Muscle layer of duodenum (tissue), 2 donors: ENCODE measurements at regions not wholly inside any gene's neighbourhood (a gene's known extent, or its start where the extent isn't known, plus 50 kb on each side); places are given as distances from the start of the nearest gene placed in this dataset.

Experiments used
- H3K27ac ChIP-seq: one replicate; pipeline ENCODE4 v1.7.0; 2013; ENCODE audit warnings: mild to moderate bottlenecking, low read length
- H3K27me3 ChIP-seq: one replicate; pipeline ENCODE4 v1.7.0; 2013; ENCODE audit warnings: low read depth, mild to moderate bottlenecking, control low read depth, low read length
- H3K36me3 ChIP-seq, 2 donors: one replicate each; pipeline ENCODE4 v1.7.0; 2013; ENCODE audit warnings: low read length in 2 of 2, control low read depth in 1 of 2, mild to moderate bottlenecking in 1 of 2; ENCODE audit not compliant: insufficient read depth in 2 of 2, control insufficient read depth in 1 of 2
- H3K4me1 ChIP-seq, 2 donors: one replicate each; pipeline ENCODE4 v1.7.0; 2013; ENCODE audit warnings: low read length in 2 of 2, mild to moderate bottlenecking in 2 of 2, control low read depth in 1 of 2, moderate library complexity in 1 of 2; ENCODE audit not compliant: insufficient read depth in 2 of 2, control insufficient read depth in 1 of 2
- H3K4me3 ChIP-seq, 2 donors: one replicate each; pipeline ENCODE4 v1.7.0; 2013; ENCODE audit warnings: low read length in 2 of 2, low read depth in 1 of 2, mild to moderate bottlenecking in 1 of 2
- H3K9me3 ChIP-seq, 2 donors: one replicate each; pipeline ENCODE4 v1.7.0; 2013; ENCODE audit warnings: low read length in 2 of 2, control low read depth in 1 of 2, mild to moderate bottlenecking in 1 of 2; ENCODE audit not compliant: control insufficient read depth in 1 of 2
- donor health status: healthy.

GRCh38 chr6:170096803-170097504 is 193.9 kb downstream of the DLL1 start:
- Histone ChIP-seq H3K9me3 (no peaks in the 10 kb centered on the region), H3K27ac (no peak overlapping the region), H3K36me3 (no peaks in the 10 kb centered on the region), H3K27me3 (no peaks in the 10 kb centered on the region), H3K4me1 (no peaks in the 10 kb centered on the region), H3K4me3 (no peak overlapping the region)

- Histone ChIP-seq H3K27me3 (no peaks in the 10 kb centered on the region), H3K36me3 (no peaks in the 10 kb centered on the region), H3K9me3 (no peaks in the 10 kb centered on the region), H3K4me3 (no peak overlapping the region), H3K4me1 (no peaks in the 10 kb centered on the region), H3K27ac (no peak overlapping the region)
These were observed 194.6 kb downstream of the DLL1 start for GRCh38 chr6:170096191-170096802.

DNA sequence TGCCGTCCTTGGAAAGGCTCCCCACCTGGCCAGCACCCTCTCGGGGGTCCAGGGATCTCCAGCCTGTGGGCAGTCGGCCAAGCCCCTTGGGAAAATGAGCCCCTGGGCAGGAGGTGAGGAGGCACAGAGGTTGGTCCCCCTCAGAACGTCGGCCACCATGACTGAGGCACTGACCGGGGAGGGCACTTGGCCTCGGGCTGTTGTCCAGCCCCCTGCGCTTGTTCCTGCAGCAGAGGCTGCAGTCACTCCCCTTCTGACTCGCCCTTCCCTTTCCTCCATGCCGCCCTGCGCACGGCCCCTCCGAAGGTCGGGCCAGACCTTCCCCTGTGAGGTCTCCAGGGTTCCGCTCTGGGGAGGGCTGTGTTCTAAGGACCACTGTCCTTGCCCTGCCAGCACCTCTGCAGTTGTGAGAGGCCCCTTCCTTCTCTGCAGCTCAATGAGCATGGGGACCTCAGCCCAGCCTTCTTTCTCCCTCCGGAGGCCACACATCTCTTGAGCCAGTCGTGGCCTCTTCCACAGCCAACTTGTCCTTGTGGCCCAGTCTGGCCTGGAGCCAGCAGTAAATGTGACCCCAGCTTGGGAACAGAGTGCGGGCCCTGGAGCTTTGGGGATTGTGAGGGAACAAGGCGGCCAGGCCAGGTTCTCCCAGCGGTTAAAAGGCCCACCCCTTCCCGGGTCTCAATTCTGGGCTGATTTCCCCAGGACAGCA is 195.5 kb downstream of the DLL1 start:
- Histone ChIP-seq H3K27ac (no peak overlapping the region), H3K4me1 (no peaks in the 10 kb centered on the region), H3K9me3 (no peaks in the 10 kb centered on the region), H3K27me3 (no peaks in the 10 kb centered on the region), H3K4me3 (no peak overlapping the region), H3K36me3 (no peaks in the 10 kb centered on the region)

- Histone ChIP-seq H3K27ac (no peak overlapping the region), H3K27me3 (no peaks in the 10 kb centered on the region)
These were observed 196.1 kb downstream of the DLL1 start for GRCh38 chr6:170094686-170095272.

DNA sequence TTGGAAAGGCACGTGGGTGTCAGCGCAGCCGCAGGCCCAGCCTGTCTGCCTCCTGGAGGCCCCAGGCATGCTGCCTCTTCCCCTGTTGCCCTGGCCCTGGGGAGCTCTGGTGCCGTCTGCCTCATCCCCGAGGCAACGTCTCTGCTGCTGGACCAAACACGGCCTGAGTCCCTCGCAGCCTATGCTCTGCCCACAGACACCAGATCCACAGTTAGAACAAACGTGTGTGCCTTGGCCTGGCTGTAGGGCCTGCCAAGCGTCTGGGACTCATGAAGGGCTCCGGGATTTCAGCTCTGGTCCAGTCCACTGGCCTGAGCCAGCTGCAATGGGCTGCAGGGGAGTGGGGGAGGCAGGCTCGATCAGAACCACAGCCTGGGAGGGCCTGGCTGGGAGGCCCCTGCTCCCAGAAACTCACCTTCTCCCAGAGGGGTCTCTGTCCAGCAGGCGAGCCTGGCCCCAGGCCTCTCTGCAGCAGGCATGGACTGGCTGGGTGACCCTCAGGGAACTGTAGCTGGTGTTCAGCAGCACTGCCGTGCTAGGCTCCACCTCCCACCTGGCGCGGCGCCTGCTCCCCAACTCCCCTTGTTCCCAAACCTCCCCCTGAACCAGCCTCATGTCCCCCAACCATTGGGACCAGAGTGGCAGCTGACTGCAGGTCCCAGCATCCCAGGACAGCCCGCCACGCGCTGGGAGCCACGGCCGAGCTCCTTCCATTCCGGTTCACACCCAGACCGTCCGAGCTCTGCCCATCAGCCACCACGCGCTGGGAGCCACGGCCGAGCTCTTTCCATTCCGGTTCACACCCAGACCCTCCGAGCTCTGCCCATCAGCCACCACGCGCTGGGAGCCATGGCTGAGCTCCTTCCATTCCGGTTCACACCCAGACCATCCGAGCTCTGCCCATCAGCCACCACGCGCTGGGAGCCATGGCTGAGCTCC is 197.0 kb downstream of the DLL1 start:
- H3K27me3 ChIP-seq: no peaks in the 10 kb centered on the region
- no peak overlapping the region for H3K27ac ChIP-seq
- no peaks in the 10 kb centered on the region for H3K4me1 ChIP-seq
- no peaks in the 10 kb centered on the region for H3K9me3 ChIP-seq
- H3K4me3 ChIP-seq: no peak overlapping the region
- no peaks in the 10 kb centered on the region for H3K36me3 ChIP-seq

More at GRCh38 chr6:170094686-170095272, 196.1 kb downstream of the DLL1 start:
- H3K9me3 ChIP-seq: no peaks in the 10 kb centered on the region
- H3K4me1 ChIP-seq: no peaks in the 10 kb centered on the region
- H3K4me3 ChIP-seq: no peak overlapping the region
- H3K36me3 ChIP-seq: no peaks in the 10 kb centered on the region

GRCh38 chr6:170093276-170093657 is 197.6 kb downstream of the DLL1 start:
- Histone ChIP-seq H3K9me3 (no peaks in the 10 kb centered on the region), H3K27ac (no peak overlapping the region), H3K4me3 (no peak overlapping the region), H3K36me3 (no peaks in the 10 kb centered on the region), H3K27me3 (no peaks in the 10 kb centered on the region), H3K4me1 (no peaks in the 10 kb centered on the region)

DNA sequence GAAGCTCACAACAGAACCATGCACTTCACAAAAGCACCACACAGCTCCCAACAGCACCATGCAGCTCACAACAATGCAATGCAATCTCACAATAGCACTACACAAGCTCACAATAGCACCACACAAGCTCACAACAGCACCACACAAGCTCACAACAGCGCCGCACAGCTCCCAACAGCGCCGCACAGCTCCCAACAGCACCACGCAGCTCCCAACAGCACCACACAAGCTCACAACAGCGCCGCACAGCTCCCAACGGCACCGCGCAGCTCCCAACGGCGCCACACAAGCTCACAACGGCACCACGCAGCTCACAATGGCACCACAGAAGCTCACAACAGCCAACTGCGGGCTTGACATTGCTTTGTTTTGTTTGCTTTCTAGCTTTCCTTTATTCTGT is 198.1 kb downstream of the DLL1 start:
- no peaks in the 10 kb centered on the region for H3K4me1 ChIP-seq
- no peaks in the 10 kb centered on the region for H3K36me3 ChIP-seq
- no peak overlapping the region for H3K4me3 ChIP-seq
- H3K27me3 ChIP-seq: no peaks in the 10 kb centered on the region
- H3K27ac ChIP-seq: no peak overlapping the region
- no peaks in the 10 kb centered on the region for H3K9me3 ChIP-seq

DNA sequence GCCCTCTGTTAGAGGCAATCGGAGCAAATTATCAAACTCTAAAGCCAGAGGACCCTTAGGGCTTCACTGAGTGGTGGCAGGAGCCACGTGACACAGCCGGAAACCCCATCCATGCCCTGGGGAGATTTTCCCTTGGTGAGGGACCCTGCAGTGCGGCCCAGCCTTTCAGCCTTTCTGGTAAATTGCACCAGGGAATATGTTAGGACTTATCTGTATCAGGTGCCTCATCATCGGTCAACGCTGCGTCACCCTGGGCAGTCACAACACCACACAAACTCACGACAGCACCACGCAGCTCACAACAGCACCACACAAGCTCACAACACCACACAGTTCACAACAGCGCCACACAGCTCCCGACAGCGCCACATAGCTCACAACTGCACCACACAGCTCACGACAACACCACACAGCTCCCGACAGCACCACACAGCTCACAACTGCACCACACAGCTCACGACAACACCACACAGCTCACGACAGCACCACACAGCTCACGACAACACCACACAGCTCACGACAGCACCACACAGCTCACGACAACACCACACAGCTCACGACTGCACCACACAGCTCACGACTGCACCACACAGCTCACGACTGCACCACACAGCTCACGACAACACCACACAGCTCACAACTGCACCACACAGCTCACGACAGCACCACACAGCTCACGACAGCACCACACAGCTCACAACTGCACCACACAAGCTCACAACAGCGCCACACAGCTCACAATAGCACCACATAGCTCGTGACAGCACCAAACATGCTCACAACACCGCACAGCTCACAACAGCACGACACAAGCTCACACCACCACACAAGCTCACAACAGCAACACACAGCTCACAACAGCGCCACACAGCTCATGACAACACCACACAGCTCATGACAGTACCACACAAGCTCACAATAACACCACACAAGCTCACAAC is 199.0 kb downstream of the DLL1 start:
- Histone ChIP-seq H3K4me1 (no peaks in the 10 kb centered on the region), H3K27ac (no peak overlapping the region), H3K36me3 (no peaks in the 10 kb centered on the region), H3K4me3 (no peak overlapping the region), H3K27me3 (no peaks in the 10 kb centered on the region), H3K9me3 (no peaks in the 10 kb centered on the region)

GRCh38 chr6:170091000-170091638 is 199.8 kb downstream of the DLL1 start:
- H3K4me1 ChIP-seq: no peaks in the 10 kb centered on the region
- no peaks in the 10 kb centered on the region for H3K27me3 ChIP-seq
- H3K27ac ChIP-seq: no peak overlapping the region
- H3K4me3 ChIP-seq: no peak overlapping the region
- H3K36me3 ChIP-seq: no peaks in the 10 kb centered on the region
- H3K9me3 ChIP-seq: no peaks in the 10 kb centered on the region

DNA sequence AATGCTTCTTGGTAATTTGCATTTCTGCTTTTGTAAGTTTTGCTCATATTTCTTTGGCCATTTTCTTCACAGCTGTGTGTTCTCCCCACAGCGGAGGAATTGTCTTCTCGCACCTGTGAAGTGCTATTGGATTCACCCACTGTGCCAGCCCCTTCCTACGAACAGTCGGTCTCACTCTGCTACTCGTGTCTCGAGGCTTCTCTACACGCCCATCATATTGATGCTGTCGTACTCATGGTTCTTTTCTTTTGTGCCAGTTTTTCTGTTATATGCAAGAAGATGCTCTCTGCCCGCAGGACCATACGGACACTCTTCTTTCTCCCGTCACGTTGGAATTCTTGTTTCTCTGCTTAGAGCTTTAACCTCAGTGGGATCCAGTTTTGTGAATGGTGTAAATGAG is 200.3 kb downstream of the DLL1 start:
- Histone ChIP-seq H3K4me1 (peaks cover 0 to 4% of the 10 kb centered on the region in 2 donors), H3K36me3 (no peaks in the 10 kb centered on the region), H3K9me3 (no peaks in the 10 kb centered on the region), H3K27ac (no peak overlapping the region), H3K4me3 (no peak overlapping the region), H3K27me3 (no peaks in the 10 kb centered on the region)
